Liver (tissue), 8 donors: ENCODE measurements at regions not wholly inside any gene's neighbourhood (a gene's known extent, or its start where the extent isn't known, plus 50 kb on each side); places are given as distances from the start of the nearest gene placed in this dataset.

Experiments used
- DNase-seq: peaks from one replicate; pipeline ENCODE4 v3.0.0-alpha.2; 2017; ENCODE audit warnings: low spot score
- H3K27ac ChIP-seq, 2 donors: one replicate each; pipeline ENCODE4 v1.7.0; 2013; ENCODE audit warnings: inconsistent platforms in 2 of 2, low read length in 2 of 2, control low read depth in 1 of 2, low read depth in 1 of 2, mild to moderate bottlenecking in 1 of 2
- H3K27me3 ChIP-seq, 4 donors: one replicate each; pipeline versions ENCODE4 v1.6.1 to v1.7.0; 2013; ENCODE audit warnings: low read length in 3 of 4, inconsistent platforms in 1 of 4, mild to moderate bottlenecking in 1 of 4, moderate library complexity in 1 of 4; ENCODE audit not compliant: control insufficient read depth in 4 of 4, insufficient read depth in 4 of 4
- H3K36me3 ChIP-seq, 4 donors: one replicate each; pipeline versions ENCODE4 v1.6.1 to v1.7.0; 2013; ENCODE audit warnings: low read length in 3 of 4, mild to moderate bottlenecking in 3 of 4, low read depth in 1 of 4, moderate library complexity in 1 of 4; ENCODE audit not compliant: control insufficient read depth in 4 of 4, insufficient read depth in 3 of 4
- H3K4me1 ChIP-seq, 4 donors: one replicate each; pipeline versions ENCODE4 v1.6.1 to v1.7.0; 2013; ENCODE audit warnings: low read length in 3 of 4, mild to moderate bottlenecking in 3 of 4, moderate library complexity in 1 of 4; ENCODE audit not compliant: control insufficient read depth in 4 of 4, insufficient read depth in 4 of 4
- H3K4me3 ChIP-seq, 3 donors: one replicate each; pipeline versions ENCODE4 v1.6.1 to v1.7.0; 2013; ENCODE audit warnings: low read length in 3 of 3, control low read depth in 1 of 3, low read depth in 1 of 3, mild to moderate bottlenecking in 1 of 3
- H3K9ac ChIP-seq, 2 donors: one replicate each; pipeline ENCODE4 v1.7.0; 2013; ENCODE audit warnings: low read length in 2 of 2, mild to moderate bottlenecking in 2 of 2, moderate library complexity in 2 of 2, control low read depth in 1 of 2, low read depth in 1 of 2
- H3K9me3 ChIP-seq, 4 donors: one replicate each; pipeline versions ENCODE4 v1.6.1 to v1.7.0; 2013; ENCODE audit warnings: low read length in 3 of 4; ENCODE audit not compliant: control insufficient read depth in 4 of 4
- EGR1 ChIP-seq, 2 donors: IDR thresholded peaks; 2 replicates each; pipeline ENCODE4 v1.6.1; 2016 to 2018; ENCODE audit warnings: antibody characterized with exemption in 2 of 2, low read depth in 2 of 2
- FOXA1 ChIP-seq: IDR thresholded peaks from 2 replicates; pipeline ENCODE4 v1.6.1; 2016; ENCODE audit warnings: antibody characterized with exemption
- FOXA2 ChIP-seq: IDR thresholded peaks from 2 replicates; pipeline ENCODE4 v1.6.1; 2016; ENCODE audit warnings: antibody characterized with exemption
- GABPA ChIP-seq, 2 donors: IDR thresholded peaks in 1 of 2; conservative IDR thresholded peaks in 1 of 2; 2 replicates each; pipeline ENCODE4 v1.6.1; 2016; ENCODE audit warnings: antibody characterized with exemption in 2 of 2, mild to moderate bottlenecking in 1 of 2, moderate library complexity in 1 of 2
- HNF4A ChIP-seq, 2 donors: conservative IDR thresholded peaks; 2 replicates each; pipeline ENCODE4 v1.6.1; 2016; ENCODE audit warnings: antibody characterized with exemption in 2 of 2, mild to moderate bottlenecking in 2 of 2
- HNF4G ChIP-seq: IDR thresholded peaks from 2 replicates; pipeline ENCODE4 v1.6.1; 2016; ENCODE audit warnings: antibody characterized with exemption
- JUND ChIP-seq, 2 donors: IDR thresholded peaks; 2 replicates each; pipeline ENCODE4 v1.6.1; 2016; ENCODE audit warnings: antibody characterized with exemption in 2 of 2
- NR2F2 ChIP-seq: IDR thresholded peaks from 2 replicates; pipeline ENCODE4 v1.6.1; 2016; ENCODE audit warnings: antibody characterized with exemption
- RAD21 ChIP-seq, 2 donors: IDR thresholded peaks; 2 replicates each; pipeline ENCODE4 v1.6.1; 2016; ENCODE audit warnings: antibody characterized with exemption in 2 of 2, mild to moderate bottlenecking in 2 of 2
- RXRA ChIP-seq, 2 donors: IDR thresholded peaks; 2 replicates each; pipeline ENCODE4 v1.6.1; 2017 to 2018; ENCODE audit warnings: antibody characterized with exemption in 2 of 2, mild to moderate bottlenecking in 1 of 2
- SP1 ChIP-seq: IDR thresholded peaks from 2 replicates; pipeline ENCODE4 v1.6.1; 2018; ENCODE audit warnings: antibody characterized with exemption, mild to moderate bottlenecking
- TAF1 ChIP-seq: conservative IDR thresholded peaks from 2 replicates; pipeline ENCODE4 v1.6.1; 2016; ENCODE audit warnings: antibody characterized with exemption, mild to moderate bottlenecking
- YY1 ChIP-seq: IDR thresholded peaks from 2 replicates; pipeline ENCODE4 v1.6.1; 2016; ENCODE audit warnings: antibody characterized with exemption, mild to moderate bottlenecking
- WGBS: extraction: QIAGEN DNeasy Blood & Tissue Kit; methylation state at CpG from one replicate; pipeline ENCODE4 v1.1.7; 2013; 5-methylcytosine and 5-hydroxymethylcytosine counted together
- TF ChIP-seq, protein P1 (sequence below): fragments of 150-350 bp; IDR thresholded peaks from 2 replicates; pipeline ENCODE4 v1.5.1; 2017; ENCODE audit warnings: improper control_type of control experiment, low read depth, low read length; ENCODE audit not compliant: missing input control
- TF ChIP-seq, protein P2 (sequence below): IDR thresholded peaks from 2 replicates; pipeline ENCODE4 v1.6.1; 2016; ENCODE audit warnings: antibody characterized with exemption, mild to moderate bottlenecking
- TF ChIP-seq, protein P3 (sequence below): IDR thresholded peaks from 2 replicates; pipeline ENCODE4 v1.6.1; 2016; ENCODE audit warnings: antibody characterized with exemption
- TF ChIP-seq, protein P4 (sequence below): IDR thresholded peaks from 2 replicates; pipeline ENCODE4 v1.6.1; 2016; ENCODE audit warnings: antibody characterized with exemption
- TF ChIP-seq, protein P5 (sequence below): IDR thresholded peaks from 2 replicates; pipeline ENCODE4 v1.6.1; 2016; ENCODE audit warnings: antibody characterized with exemption
- donor health status: healthy.
- donor health status: healthy.
- donor health status: healthy.
- donor health status: healthy.
- donor health status: healthy.

DNA sequence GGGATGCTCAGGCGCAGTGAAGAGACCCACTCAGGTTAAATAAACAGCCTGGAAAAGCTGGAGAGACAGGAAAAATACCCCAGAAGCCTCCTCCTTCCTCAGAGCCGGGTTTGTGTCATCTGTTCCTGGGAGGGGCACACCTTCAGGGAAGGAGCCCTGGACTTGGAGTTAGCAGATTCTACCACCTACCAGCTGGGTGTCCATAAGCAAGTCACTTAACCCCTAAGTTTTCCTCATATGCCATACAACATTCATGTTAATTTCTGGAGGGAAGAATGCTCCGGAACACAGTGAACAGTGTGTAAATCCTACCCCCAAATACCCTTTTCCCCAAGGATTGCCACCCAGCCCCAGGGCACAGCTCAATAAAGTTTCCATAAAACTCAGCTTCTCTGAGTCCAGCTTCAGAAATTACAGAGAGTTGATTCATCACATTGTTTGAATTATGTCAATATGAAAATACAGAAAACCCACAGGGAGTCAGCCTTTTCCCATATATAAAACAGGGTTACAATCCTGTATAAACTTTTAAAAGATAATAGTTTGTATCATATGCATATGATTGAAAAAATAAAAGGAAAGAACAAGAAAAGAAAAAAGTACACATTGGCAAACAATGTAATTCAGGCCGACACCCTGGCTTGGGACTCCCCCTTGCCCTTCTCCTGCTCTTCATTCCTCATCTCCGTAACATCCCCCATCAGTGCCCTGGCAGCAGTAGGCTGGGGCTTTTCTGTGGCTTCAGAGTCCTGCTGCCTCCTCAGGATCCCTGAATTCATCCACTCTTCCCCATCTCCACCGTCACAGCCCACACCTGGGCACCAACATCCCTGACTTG lies 291.8 kb upstream of the USP24 start:
- no peaks in the 10 kb centered on the region for H3K9me3 ChIP-seq
- no peaks in the 10 kb centered on the region for H3K4me1 ChIP-seq
- no peaks in the 10 kb centered on the region for H3K36me3 ChIP-seq
- no peak overlapping the region for H3K4me3 ChIP-seq
- WGBS = 72% methylated on average over 6 of the region's 6 CpGs
- no peak overlapping the region for H3K27ac ChIP-seq
- H3K9ac ChIP-seq = no peak overlapping the region
- DNase-seq = no peak
- TF ChIP-seq TAF1 (no peak), FOXA1 (no peak), RAD21 (IDR thresholded peaks at IDR 0.05) (no peak), HNF4A (conservative IDR thresholded peaks at IDR 0.05) (no peak), JUND (IDR thresholded peaks at IDR 0.05) (no peak), SP1 (no peak)
- TF ChIP-seq, protein P1, sequence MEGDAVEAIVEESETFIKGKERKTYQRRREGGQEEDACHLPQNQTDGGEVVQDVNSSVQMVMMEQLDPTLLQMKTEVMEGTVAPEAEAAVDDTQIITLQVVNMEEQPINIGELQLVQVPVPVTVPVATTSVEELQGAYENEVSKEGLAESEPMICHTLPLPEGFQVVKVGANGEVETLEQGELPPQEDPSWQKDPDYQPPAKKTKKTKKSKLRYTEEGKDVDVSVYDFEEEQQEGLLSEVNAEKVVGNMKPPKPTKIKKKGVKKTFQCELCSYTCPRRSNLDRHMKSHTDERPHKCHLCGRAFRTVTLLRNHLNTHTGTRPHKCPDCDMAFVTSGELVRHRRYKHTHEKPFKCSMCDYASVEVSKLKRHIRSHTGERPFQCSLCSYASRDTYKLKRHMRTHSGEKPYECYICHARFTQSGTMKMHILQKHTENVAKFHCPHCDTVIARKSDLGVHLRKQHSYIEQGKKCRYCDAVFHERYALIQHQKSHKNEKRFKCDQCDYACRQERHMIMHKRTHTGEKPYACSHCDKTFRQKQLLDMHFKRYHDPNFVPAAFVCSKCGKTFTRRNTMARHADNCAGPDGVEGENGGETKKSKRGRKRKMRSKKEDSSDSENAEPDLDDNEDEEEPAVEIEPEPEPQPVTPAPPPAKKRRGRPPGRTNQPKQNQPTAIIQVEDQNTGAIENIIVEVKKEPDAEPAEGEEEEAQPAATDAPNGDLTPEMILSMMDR = no peak
- peaks cover 0 to 8% (median 0%) of the 10 kb centered on the region in 4 donors for H3K27me3 ChIP-seq

DNA sequence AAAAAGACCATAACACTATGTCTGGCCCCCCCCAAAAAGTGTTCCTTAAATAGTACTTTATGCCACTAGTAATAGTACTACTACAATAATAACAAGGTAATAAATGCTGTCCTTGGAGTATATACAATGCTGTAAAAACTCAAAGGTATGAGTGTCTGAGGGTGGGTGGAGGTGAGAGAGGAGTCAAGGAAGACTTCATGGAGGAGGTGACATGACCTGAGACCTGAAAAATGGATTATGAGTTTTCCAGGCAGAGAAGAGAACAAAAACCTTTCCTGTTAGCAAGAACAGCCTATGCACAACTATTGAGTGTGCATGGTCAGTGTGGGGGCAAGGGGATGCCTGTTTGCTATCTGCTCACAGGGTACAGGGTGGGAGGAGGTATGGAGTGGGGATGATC lies 290.2 kb upstream of the USP24 start:
- Histone ChIP-seq H3K9me3 (no peaks in the 10 kb centered on the region), H3K4me3 (no peak overlapping the region), H3K9ac (no peak overlapping the region), H3K27ac (no peak overlapping the region), H3K36me3 (no peaks in the 10 kb centered on the region), H3K27me3 (peaks cover 0 to 8% (median 0%) of the 10 kb centered on the region in 4 donors), H3K4me1 (no peaks in the 10 kb centered on the region)
- TF ChIP-seq GABPA (IDR thresholded peaks at IDR 0.05 in 1 of 2, conservative IDR thresholded peaks at IDR 0.05 in 1 of 2) (no peak), NR2F2 (no peak), TAF1 (no peak), FOXA1 (no peak), RAD21 (IDR thresholded peaks at IDR 0.05) (no peak), RXRA (IDR thresholded peaks at IDR 0.05) (no peak), YY1 (no peak), EGR1 (IDR thresholded peaks at IDR 0.05; ENCODE audit: low read depth in 2 of 2) (no peak), FOXA2 (no peak), SP1 (no peak), HNF4G (no peak)
- TF ChIP-seq, protein P2, sequence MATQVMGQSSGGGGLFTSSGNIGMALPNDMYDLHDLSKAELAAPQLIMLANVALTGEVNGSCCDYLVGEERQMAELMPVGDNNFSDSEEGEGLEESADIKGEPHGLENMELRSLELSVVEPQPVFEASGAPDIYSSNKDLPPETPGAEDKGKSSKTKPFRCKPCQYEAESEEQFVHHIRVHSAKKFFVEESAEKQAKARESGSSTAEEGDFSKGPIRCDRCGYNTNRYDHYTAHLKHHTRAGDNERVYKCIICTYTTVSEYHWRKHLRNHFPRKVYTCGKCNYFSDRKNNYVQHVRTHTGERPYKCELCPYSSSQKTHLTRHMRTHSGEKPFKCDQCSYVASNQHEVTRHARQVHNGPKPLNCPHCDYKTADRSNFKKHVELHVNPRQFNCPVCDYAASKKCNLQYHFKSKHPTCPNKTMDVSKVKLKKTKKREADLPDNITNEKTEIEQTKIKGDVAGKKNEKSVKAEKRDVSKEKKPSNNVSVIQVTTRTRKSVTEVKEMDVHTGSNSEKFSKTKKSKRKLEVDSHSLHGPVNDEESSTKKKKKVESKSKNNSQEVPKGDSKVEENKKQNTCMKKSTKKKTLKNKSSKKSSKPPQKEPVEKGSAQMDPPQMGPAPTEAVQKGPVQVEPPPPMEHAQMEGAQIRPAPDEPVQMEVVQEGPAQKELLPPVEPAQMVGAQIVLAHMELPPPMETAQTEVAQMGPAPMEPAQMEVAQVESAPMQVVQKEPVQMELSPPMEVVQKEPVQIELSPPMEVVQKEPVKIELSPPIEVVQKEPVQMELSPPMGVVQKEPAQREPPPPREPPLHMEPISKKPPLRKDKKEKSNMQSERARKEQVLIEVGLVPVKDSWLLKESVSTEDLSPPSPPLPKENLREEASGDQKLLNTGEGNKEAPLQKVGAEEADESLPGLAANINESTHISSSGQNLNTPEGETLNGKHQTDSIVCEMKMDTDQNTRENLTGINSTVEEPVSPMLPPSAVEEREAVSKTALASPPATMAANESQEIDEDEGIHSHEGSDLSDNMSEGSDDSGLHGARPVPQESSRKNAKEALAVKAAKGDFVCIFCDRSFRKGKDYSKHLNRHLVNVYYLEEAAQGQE = no peak
- TF ChIP-seq, protein P3, sequence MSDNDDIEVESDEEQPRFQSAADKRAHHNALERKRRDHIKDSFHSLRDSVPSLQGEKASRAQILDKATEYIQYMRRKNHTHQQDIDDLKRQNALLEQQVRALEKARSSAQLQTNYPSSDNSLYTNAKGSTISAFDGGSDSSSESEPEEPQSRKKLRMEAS = no peak
- TF ChIP-seq, protein P1 = no peak
- TF ChIP-seq, protein P4, sequence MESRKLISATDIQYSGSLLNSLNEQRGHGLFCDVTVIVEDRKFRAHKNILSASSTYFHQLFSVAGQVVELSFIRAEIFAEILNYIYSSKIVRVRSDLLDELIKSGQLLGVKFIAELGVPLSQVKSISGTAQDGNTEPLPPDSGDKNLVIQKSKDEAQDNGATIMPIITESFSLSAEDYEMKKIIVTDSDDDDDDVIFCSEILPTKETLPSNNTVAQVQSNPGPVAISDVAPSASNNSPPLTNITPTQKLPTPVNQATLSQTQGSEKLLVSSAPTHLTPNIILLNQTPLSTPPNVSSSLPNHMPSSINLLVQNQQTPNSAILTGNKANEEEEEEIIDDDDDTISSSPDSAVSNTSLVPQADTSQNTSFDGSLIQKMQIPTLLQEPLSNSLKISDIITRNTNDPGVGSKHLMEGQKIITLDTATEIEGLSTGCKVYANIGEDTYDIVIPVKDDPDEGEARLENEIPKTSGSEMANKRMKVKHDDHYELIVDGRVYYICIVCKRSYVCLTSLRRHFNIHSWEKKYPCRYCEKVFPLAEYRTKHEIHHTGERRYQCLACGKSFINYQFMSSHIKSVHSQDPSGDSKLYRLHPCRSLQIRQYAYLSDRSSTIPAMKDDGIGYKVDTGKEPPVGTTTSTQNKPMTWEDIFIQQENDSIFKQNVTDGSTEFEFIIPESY = no peak
- TF ChIP-seq, protein P5, sequence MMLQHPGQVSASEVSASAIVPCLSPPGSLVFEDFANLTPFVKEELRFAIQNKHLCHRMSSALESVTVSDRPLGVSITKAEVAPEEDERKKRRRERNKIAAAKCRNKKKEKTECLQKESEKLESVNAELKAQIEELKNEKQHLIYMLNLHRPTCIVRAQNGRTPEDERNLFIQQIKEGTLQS = no peak
- no peak for DNase-seq
